Hematopoietic multipotent progenitor cell treated with erythropoietin and hydrocortisone succinate and interleukin-3 and kit ligand, for 8 days (in vitro differentiated cells): ENCODE measurements at regions not wholly inside any gene's neighbourhood (a gene's known extent, or its start where the extent isn't known, plus 50 kb on each side); places are given as distances from the start of the nearest gene placed in this dataset.

Experiments
- DNase-seq: peaks from one replicate; pipeline ENCODE4 v3.0.0-alpha.2; 2015

DNA sequence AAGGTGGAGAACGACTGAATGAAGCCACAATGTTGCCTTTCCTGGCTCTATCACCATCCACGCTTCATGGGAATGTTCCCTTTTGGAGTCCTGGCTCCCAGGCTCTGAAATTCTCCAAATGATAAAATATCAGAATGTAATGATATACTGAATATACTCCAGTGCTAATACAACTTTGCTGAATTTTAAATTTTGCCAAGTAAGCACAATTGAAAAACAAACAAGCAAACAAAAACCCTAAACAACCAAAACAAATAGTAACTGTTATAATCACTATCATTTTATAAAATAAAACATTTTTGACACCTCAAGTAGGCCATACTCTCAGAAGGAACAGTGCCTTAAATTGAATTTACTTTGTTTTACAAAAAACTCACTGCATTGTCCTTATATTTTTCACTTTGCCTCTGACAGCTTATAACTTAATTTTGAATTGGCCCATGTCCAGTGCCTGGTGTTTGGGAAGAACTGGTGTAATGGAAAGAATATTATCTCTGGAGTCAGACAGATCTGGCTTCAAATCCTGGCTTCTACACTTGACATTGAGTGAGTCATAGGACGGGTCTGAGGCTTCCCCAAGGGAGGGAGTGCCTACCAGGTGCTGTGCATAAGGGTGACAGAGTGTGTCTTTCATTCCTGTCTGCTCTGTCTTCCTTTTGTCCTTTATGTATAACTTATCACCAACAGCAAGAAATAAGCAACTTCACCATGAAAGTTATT is 698.3 kb downstream of the EPM2A start:
- DNase-seq = no peak

DNA sequence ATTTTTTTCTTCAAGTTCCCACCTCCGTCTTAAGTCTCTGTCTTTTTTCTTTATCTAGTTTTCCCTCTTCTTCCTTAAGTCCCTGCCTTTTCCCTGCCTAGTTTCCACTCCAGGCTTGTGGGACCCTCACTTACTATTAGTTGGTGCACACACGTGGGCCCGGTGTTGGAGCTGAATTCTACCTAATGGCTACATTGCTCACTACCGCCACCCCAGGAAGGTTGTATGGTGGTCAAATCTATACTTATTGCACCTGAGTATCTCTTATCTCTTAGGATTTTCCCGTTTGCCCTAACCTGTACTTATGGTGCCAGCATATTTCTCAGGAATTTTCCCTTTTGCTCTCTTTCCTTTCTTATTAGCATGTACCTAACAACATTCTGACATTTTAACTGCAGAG is 692.8 kb downstream of the EPM2A start:
- no peak for DNase-seq

DNA sequence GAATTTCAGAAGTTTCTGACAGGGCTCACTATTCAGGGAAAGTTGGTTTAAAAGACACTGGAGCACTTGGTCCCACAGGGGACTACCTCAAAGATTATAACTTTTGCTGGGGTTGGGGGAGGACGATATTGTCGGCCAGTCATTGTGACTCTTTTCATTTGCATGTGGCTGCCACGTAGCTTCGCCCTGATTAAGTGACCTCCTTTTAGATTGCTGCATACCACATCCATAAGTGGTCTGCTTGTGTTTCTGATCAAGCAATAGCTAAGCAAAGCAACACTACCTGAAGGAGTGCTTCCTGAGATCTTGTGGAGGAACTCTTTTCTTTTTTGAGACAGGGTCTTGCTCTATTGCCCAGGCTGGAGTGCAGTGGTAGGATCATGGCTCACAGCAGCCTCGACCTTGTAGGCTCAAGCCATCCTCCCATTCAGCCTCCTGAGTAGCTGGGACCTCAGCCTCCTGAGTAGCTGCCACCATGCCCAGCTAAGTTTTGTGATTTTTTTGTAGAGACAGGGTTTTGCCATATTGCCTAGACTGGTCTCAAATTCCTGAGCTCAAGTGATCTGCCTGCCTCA is 691.3 kb downstream of the EPM2A start:
- DNase-seq = no peak

DNA sequence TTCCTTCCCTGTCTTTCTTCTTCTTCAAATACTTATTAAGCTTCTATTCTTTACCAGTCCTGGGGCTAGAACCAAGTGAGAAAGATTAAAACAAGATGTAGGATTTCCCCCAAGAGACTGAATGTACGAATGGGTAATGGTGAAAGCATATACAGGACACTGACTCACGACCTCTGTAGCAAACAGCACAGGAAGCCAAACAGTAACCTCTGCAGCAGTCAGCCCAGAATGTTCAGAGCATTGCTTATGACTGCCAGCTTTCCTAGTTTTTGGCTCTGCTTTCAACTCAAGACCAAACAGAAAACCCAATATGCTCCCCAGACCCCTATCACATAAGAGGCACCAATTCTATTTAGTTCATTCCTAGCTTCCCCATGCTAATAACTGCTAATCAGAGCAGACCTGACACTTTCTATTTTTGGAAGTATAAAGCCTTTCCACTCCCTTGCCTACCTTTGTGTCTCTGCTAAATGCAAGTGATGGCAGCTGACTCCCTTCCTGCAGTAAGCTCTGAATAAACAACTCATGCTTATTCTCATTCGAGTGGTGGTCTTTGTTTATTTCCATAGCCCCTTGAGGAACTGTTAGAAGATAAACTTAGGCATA is 690.6 kb downstream of the EPM2A start:
- no peak for DNase-seq

DNA sequence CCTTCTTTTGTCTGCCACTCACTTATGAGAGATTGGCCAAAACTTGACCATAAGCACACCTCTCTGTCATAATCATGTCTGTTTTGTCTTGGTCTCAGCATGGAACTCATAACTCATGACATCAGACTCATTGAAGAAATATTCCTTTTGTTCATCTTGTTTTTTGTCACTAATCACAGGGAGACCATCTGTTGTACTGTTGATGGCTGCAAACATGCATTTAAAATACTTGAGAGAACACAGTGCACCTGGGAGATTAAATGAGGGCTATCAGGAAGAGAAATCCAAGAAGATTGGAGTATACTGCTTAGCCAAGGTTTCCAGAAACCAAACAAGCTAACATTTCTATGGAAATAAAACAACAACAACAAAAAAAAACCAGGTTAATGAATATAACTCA is 689.7 kb downstream of the EPM2A start:
- DNase-seq = no peak

DNA sequence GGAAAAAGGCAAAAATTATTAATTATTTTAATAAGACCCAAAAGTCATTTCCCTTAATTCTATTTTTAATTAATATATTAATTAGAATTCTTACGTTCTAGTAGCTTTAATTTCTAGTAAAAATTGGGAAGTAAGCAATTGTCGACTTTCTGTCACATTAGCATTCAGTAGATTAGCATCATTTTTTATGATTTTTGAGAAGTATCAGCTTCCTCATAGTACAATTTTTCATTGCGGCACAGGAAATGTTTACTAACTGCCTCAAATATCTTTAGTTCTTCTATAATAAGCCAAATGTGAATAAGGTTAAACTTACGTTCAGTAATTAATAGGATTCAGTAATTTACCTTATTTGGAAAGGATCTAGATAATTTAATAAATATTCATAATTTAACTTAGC is 687.4 kb downstream of the EPM2A start:
- no peak for DNase-seq

DNA sequence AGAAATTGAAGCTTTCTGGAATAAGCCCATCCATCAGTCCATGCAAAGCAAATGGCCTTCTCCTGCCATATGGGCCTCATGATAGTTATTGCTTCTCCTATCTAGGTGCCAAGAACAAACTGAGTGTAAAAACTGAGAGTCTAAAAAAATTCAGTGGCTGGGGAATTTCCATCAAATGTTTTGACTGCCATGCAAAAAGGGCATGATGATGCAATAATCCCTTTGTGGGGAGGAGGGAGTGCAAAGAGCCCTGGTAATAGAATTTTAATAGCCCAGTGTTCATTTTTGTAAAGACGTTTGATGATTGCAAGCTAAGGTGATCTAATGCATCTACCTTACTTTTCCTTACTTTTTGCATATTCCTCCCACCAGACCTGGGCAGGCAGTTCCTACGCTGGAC is 683.7 kb downstream of the EPM2A start:
- DNase-seq = no peak

DNA sequence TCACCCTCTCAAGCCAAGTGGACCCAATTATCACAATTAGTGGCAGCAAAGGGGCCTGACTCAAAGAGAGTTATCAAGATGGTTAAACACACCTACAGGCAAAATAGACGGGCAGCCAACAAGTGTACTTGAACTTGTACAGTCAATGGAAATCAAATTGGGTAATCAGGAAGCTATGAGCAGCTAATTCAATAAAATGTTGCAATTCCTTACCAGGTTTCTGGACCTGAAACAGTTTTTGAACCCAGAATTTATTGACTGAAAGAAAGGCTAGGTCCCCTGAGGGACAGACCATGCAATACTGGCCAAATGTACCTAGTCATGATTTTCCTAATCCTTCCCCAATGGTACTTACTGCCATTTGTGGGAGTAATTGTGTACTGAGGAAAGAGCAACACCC is 679.8 kb downstream of the EPM2A start:
- DNase-seq = no peak

DNA sequence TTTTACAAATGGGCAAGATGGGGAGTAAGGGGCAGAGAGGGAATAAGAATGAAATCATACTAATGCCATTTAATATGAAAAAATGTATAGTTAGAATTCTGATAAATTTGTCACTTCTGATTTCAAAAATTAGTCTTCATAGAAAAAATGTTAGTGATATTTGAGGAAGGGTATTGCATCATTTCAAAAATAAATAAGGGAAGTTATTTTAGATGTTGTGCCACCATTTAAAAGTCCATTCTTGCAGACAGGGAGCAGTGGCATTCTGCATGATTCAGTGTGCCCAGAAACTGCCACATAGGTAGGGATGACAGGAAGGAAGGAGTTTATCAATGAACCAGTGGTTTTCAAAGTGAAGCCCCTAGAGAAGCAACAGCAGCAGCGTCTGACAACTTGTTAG is 674.6 kb downstream of the EPM2A start:
- no peak for DNase-seq

DNA sequence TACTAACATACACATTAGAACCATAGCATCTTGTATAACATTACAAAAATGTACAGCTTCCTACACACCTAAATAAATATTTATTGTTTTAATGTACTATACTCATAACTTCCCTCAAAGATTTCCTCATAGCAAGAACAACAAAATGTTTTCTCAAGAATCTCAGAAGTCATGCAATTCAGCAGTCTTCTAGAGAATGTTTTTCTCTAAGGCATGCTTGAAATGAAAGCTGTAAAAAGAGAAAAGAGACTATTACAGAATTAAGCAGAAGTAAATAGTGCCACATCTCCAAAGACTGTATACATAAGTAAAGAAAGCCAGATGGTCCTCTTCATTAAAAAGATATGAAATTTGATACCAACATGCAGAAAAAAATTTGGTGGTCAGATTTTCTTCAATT is 672.2 kb downstream of the EPM2A start:
- no peak for DNase-seq

DNA sequence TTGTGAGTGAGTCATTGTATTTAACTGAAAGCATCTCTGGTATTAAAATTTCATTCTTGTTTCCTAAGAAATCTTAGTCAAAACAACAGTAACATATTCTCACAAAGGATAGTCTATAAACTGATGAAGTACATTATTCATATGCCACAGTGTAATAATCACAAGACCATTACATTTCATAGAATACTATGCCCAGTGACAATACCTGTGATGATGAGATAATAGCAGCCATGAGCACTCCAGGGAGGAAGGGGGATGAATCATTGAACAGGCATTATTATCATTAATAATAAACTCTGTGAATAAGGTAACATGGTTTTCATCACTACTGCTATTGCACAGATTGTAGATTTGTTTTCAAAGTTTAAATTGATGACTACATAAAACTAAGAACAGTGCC is 667.9 kb downstream of the EPM2A start:
- DNase-seq = no peak

DNA sequence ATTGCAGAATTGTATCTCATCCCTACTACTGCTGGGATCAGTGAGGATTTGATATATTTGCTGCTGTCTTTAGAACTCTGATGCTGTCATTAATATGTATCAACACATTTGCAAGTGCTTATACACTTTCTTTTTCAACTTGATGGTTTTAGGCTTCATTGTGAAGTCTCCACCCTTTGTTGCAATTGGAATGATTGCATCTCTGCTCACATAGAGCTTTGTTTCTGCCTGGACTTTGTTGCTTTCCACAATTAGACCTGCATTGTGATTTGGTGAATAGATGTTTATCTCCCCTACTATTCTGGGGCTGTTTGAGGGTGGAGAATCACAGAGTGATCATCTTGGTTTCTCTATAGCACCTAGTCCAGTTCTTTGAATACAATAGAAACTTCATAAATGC is 666.7 kb downstream of the EPM2A start:
- DNase-seq = no peak

DNA sequence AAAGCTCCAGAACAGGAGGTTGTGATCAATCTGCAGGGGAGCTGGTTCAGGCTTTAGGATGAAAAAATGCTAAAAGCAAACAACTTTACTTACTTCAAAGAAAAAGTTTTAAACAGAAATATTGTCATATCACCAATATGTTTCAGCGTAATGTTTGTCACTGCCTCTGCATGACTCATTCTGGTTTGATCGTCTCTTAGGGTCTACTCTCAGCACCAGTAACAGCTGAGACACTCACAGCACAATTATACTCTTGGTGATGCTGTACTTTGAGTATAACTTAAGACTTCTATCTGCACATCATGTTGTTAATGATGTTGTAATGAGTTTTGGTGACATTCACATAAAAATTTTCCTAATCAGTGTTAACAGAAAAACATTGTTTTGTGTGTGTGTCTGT is 665.4 kb downstream of the EPM2A start:
- DNase-seq = no peak

DNA sequence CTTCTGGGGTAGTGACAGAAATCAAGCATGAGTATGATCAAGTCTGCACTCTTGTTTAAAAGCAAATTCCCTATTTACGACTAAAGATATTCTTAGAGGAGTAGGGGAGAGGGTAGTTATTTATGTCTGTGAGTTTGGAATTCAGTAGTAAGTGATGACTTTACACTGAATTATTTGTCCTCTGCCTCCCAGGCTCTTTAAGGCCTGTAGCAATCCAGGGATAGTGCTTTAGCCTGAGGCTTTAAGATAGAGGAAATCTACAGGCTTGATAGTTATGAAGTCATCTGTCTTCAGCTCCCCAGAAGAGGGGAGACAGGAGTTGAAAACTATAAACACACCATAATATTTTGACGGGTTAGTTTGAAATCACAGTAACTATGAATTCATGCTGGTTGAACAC is 664.5 kb downstream of the EPM2A start:
- DNase-seq = no peak

DNA sequence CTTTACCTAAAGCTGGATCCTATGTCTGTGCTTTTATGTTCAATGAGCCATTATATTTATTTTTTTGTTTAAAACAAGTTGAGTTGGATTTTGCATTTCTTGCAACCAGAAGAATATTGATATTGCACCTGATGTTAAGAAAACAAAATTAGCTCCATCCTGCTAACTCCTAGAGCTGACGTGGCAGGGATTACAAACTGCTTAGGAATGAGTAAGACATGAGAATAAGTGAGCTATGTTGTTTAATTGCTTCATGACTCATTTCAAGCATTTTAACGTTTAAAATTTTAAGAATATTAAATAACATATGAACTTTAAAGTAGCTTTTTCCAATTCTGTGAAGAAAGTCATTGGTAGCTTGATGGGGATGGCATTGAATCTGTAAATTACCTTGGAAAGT is 663.5 kb downstream of the EPM2A start:
- no peak for DNase-seq

DNA sequence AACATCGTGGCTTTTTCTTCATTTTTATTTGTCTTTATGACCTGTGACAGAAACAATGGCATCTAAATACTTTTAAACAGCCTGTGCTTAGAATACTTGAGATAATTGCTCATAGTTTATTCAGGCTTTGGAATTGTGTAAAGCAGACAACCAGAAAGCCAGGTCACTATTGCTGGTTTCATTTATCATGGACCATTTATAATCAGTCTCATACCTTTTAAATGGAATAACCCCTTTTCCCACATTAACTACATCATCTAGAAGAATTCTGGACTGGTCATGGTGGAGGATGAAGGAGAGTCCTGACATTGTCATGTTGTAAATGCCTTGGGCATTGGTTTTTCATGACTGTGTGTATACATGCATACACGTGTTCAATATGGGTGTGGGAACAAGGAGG is 661.5 kb downstream of the EPM2A start:
- no peak for DNase-seq

DNA sequence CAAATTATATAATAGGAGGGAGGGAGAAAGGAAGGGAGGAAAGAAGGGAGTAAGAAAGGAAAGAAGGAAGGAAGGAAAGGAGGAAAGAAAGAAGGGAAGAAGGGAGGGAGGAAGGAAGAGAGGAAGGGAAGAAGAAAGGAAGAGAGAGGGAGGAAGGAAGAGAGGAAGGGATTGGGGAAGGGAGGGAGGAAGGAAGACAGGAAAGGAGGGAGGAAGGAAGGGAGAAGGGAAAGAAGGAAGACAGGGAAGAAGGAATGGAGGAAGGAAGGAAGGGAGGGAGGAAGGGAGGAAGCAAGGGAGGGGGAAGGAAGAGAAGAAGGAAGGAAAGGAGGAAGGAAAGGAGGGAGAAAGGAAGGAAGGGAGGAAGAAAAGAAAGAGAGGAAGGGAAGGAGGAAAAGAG is 660.5 kb downstream of the EPM2A start:
- no peak for DNase-seq

DNA sequence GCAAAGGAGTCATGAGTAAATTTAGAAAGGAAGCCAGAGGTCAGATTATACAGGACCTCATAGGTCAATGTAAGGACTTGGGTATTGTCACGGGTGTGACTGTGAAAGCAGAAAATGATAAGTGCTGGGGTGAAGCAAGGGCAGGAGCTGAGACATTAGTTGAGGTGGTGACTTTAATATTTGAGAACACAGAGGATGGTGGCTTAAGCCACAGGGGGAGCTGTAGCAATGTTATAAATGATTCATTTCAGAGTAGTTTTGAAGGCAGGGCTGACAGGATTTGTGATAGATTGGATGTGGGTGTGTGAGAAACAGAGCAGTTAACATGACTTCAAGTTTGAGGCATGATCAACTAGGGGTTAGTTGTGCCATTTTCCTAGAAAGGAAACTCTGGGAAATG is 659.9 kb downstream of the EPM2A start:
- DNase-seq = no peak

DNA sequence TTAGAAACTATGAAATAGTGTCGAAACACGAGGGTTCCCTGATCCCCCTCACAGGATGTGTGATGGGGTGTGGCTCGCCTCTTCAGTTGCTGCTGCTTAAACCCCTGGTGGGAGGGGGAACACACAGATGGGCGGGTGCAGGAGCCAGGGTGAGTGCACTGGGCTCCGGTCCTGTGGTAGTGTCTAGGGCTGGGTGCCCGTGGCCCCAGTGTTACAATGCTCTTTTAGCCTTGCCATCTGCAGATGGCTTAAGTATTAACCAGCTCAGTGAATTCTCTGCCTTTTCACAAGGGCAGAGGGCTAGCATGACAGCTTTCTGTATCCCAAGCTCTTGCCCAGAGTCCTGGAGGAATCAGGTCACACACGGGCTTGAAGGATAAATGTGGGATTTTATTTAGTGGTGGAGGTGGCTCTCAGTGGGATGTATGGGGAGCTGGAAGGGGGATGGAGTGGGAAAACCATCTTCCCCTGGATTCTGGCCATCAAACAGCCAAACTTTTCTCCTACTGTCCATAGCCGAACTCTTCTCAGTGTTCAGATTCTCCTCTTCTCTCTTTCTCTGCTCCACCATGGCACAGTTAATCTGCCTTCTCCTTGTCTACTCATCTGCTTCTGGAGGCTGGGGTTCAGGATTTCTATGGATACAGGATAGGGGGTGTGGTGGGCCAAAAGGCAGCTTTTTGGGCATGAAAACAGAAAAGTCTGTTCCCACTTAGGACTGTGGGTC is 659.0 kb downstream of the EPM2A start:
- DNase-seq = no peak

DNA sequence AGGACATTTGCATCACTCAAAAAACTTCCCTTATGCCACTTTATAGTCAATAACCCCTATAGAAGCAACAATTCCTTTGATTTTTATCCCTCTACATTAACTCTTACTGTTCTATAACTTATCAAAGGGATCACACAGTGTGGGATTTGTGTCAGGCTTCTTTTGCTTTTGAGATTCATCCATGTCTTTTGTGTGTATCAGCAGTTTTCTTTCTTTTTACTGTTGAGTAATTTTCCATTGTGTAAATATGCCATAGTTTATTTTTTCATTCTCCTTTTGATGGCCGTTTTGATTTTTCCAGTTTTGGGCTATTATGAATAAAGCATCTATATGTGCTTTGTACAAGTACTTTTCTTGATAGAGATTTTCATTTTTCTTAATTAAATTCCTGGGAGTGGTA is 657.9 kb downstream of the EPM2A start:
- no peak for DNase-seq

DNA sequence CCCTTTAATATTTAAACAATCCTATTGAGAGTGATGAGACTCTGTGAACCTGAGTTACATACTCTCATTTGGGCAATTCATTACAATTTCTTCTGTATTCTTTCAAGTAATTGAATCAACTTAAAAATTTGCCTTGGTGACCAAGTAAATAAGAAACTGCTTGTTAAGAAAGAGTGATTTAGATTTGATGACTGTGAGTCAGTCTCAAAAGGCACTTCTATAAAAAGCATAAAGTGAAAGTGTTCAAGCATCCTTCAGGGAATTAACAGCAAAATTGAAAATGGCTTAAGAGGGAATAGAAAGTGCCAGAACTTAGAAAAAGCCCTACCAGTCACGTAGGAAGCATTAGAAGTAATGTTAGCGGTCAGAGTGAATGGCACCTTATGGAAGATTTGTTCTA is 654.7 kb downstream of the EPM2A start:
- no peak for DNase-seq

DNA sequence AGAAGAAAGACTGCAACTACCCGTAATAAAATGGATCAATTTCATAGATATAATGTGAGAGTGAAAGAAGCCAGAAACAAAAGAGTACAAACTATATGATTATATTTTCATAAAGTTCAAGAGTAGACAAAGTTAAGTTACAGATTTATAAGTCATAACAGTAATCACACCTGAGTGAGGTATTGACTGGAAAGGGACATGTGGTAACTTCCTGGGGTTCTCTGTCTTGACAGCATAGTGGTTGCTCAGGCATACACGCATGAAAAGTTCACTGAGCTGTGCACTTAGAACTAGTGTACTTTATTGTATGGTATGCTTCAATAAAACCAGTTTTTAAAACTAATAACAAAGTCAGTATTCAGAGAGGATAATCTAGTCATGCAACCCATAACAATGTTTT is 653.6 kb downstream of the EPM2A start:
- DNase-seq = no peak

DNA sequence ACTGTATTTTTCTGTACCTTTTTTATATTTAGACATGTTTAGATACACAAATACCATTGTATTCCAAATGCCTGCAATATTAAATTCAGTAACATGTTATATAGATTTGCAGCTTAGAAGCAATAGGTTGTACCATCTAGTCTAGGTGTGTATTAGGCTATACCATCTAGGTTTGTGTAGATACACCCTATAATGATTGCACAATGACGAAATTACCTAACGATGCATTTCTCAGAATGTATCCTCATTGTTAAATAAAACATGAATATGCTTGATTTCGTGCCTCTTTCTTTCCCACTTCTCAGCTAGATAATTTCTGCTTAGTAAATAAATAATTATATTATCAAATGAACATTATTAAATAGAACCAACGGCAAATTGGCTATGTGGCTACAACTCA is 653.0 kb downstream of the EPM2A start:
- no peak for DNase-seq

DNA sequence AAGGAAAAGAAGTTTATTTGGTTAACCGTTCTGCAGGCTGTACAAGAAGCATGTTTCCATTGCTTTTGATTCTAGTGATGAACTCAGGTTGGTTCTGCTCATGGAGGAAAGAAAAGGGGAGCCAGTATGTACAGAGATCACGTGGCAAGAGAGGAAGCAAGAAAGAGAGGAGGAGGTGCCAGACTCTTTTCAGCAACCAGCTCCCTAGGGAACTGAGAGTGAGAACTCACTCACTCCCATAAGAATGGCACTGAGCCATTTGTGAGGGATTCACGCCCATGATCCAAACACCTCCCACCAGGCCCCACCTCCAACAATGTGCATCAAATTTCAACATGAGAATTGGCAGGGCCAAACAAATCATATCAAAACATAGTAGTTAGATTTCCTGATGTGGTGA is 649.1 kb downstream of the EPM2A start:
- no peak for DNase-seq
